H1 (cell line): ENCODE measurements at regions not wholly inside any gene's neighbourhood (a gene's known extent, or its start where the extent isn't known, plus 50 kb on each side); places are given as distances from the start of the nearest gene placed in this dataset.

Source experiments
- CTCF ChIA-PET: fragments of 300-600 bp; sonication (Branson Sonifier 250); formaldehyde crosslinking; loops from one replicate; lab custom pipeline; 2021; ENCODE audit not compliant: partially characterized antibody; lab: Charles Lee
- POLR2A ChIA-PET: fragments of 300-600 bp; sonication (Branson Sonifier 250); formaldehyde crosslinking; loops from one replicate; lab custom pipeline; 2021; ENCODE audit warnings: inconsistent platforms; ENCODE audit not compliant: partially characterized antibody; lab: Charles Lee
- DNase-seq, 2 experiments: peaks; one replicate each; pipeline versions ENCODE4 v3.0.0 to v3.0.0-alpha.2; 2010 to 2022; ENCODE audit warnings: low spot score in 2 of 2, low read depth in 1 of 2, mixed read lengths in 1 of 2
- FAIRE-seq: peaks from 2 replicates; lab custom pipeline; 2011; peaks lifted over from hg19 to GRCh38; lab: Jason Lieb, UNC
- H2AFZ ChIP-seq: 2 replicates; pipeline ENCODE4 v1.8.1; 2012; ENCODE audit warnings: low read length, inconsistent platforms
- H2AK5ac ChIP-seq: 2 replicates; pipeline ENCODE4 v1.6.1; 2013; ENCODE audit warnings: low read depth, low read length
- H2BK120ac ChIP-seq: replicated peaks from 2 replicates; pipeline ENCODE3; 2013; ENCODE audit warnings: low read depth, low read length, inconsistent platforms
- H2BK12ac ChIP-seq: 2 replicates; pipeline ENCODE4 v1.6.1; 2013; ENCODE audit warnings: low read depth, low read length
- H2BK15ac ChIP-seq: 2 replicates; pipeline ENCODE4 v1.6.1; 2013; ENCODE audit warnings: low read length
- H2BK20ac ChIP-seq: 2 replicates; pipeline ENCODE4 v1.6.1; 2013; ENCODE audit warnings: low read length
- H2BK5ac ChIP-seq: 2 replicates; pipeline ENCODE4 v1.6.1; 2013; ENCODE audit warnings: low read depth, low read length
- H3K14ac ChIP-seq: 2 replicates; pipeline ENCODE4 v1.6.1; 2013; ENCODE audit warnings: inconsistent platforms; ENCODE audit not compliant: insufficient read length
- H3K18ac ChIP-seq: 2 replicates; pipeline ENCODE4 v1.6.1; 2013; ENCODE audit warnings: low read length; ENCODE audit errors: extremely low read depth
- H3K23ac ChIP-seq: 2 replicates; pipeline ENCODE4 v1.6.1; 2013; ENCODE audit warnings: inconsistent platforms; ENCODE audit not compliant: insufficient read length
- H3K23me2 ChIP-seq: 2 replicates; pipeline ENCODE4 v1.6.1; 2013; ENCODE audit warnings: low read depth, low read length
- H3K27ac ChIP-seq: 2 replicates; pipeline ENCODE4 v1.6.1; 2011; ENCODE audit warnings: low read depth, low read length, inconsistent platforms
- H3K27me3 ChIP-seq, 4 experiments: replicated peaks in 1 of 4; 1 replicate in 1 of 4; 2 replicates in 3 of 4; pipeline versions ENCODE4 v1.6.1 to v1.8.1; 2011 to 2013; ENCODE audit warnings: low read length in 3 of 4, mild to moderate bottlenecking in 3 of 4, inconsistent platforms in 2 of 4, mixed read lengths in 2 of 4, moderate library complexity in 1 of 4; ENCODE audit not compliant: control insufficient read depth in 3 of 4, insufficient read depth in 3 of 4; ENCODE audit errors: extremely low read depth in 1 of 4
- H3K36me3 ChIP-seq, 4 experiments: 2 replicates each; pipeline versions ENCODE4 v1.6.1 to v1.8.1; 2011 to 2013; ENCODE audit warnings: mild to moderate bottlenecking in 4 of 4, low read length in 3 of 4, moderate library complexity in 2 of 4, control low read depth in 1 of 4, inconsistent platforms in 1 of 4; ENCODE audit not compliant: insufficient read depth in 4 of 4, control insufficient read depth in 2 of 4
- H3K4ac ChIP-seq: replicated peaks from 2 replicates; pipeline ENCODE3; 2013; ENCODE audit warnings: low read length, low read depth, mixed read lengths, inconsistent platforms; ENCODE audit not compliant: insufficient read length
- H3K4me1 ChIP-seq, 4 experiments: replicated peaks in 1 of 4; 1 replicate in 1 of 4; 2 replicates in 3 of 4; pipeline versions ENCODE4 v1.6.1 to v1.8.1; 2011 to 2013; ENCODE audit warnings: low read length in 3 of 4, inconsistent platforms in 2 of 4, mixed read lengths in 1 of 4; ENCODE audit not compliant: insufficient read depth in 4 of 4, control insufficient read depth in 3 of 4
- H3K4me2 ChIP-seq, 2 experiments: 2 replicates each; pipeline versions ENCODE4 v1.6.1 to v1.8.1; 2011 to 2013; ENCODE audit warnings: low read depth in 2 of 2, low read length in 2 of 2, control low read depth in 1 of 2, inconsistent platforms in 1 of 2, mild to moderate bottlenecking in 1 of 2; ENCODE audit not compliant: insufficient read depth in 1 of 2
- H3K4me3 ChIP-seq, 4 experiments: fragments of 200-600, 300-600 bp in 1 of 4; sonication (generic), shearing (Covaris generic), sonication (Bioruptor Twin) in 1 of 4; 2 replicates each; pipeline versions ENCODE4 v1.5.1 to v1.8.1; 2011 to 2016; ENCODE audit warnings: low read length in 4 of 4, low read depth in 3 of 4, control low read depth in 2 of 4, inconsistent platforms in 2 of 4, mild to moderate bottlenecking in 2 of 4, mixed read lengths in 1 of 4, moderate library complexity in 1 of 4; ENCODE audit not compliant: insufficient read depth in 2 of 4; ENCODE audit errors: extremely low read depth in 1 of 4
- H3K56ac ChIP-seq: replicated peaks from 2 replicates; pipeline ENCODE3; 2013; ENCODE audit warnings: low read depth, mild to moderate bottlenecking, mixed read lengths, low read length, inconsistent platforms; ENCODE audit not compliant: insufficient read length
- H3K79me1 ChIP-seq: 2 replicates; pipeline ENCODE4 v1.6.1; 2013; ENCODE audit warnings: low read depth, low read length, control low read depth
- H3K79me2 ChIP-seq, 2 experiments: 2 replicates each; pipeline versions ENCODE4 v1.6.1 to v1.8.1; 2012 to 2013; ENCODE audit warnings: low read length in 2 of 2, mild to moderate bottlenecking in 2 of 2, inconsistent platforms in 1 of 2; ENCODE audit not compliant: insufficient read depth in 2 of 2, control insufficient read depth in 1 of 2
- H3K9ac ChIP-seq, 4 experiments: replicated peaks in 1 of 4; 1 replicate in 1 of 4; 2 replicates in 3 of 4; pipeline versions ENCODE4 v1.6.1 to v1.8.1; 2011 to 2013; ENCODE audit warnings: low read depth in 3 of 4, low read length in 3 of 4, control low read depth in 2 of 4, mild to moderate bottlenecking in 2 of 4, moderate library complexity in 2 of 4, inconsistent platforms in 1 of 4; ENCODE audit errors: extremely low read depth in 1 of 4
- H3K9me3 ChIP-seq, 2 experiments: 2 replicates each; pipeline versions ENCODE4 v1.6.1 to v1.8.1; 2012 to 2013; ENCODE audit warnings: mild to moderate bottlenecking in 2 of 2, moderate library complexity in 2 of 2, control low read depth in 1 of 2, inconsistent platforms in 1 of 2, low read depth in 1 of 2, low read length in 1 of 2, mixed read lengths in 1 of 2; ENCODE audit not compliant: insufficient read depth in 2 of 2
- H4K20me1 ChIP-seq, 2 experiments: replicated peaks in 1 of 2; 2 replicates each; pipeline versions ENCODE3 to v1.8.1; 2011 to 2013; ENCODE audit warnings: inconsistent platforms in 2 of 2, low read length in 2 of 2, mild to moderate bottlenecking in 1 of 2; ENCODE audit not compliant: insufficient read depth in 2 of 2, control insufficient read depth in 1 of 2
- H4K5ac ChIP-seq: 2 replicates; pipeline ENCODE4 v1.6.1; 2013; ENCODE audit warnings: low read length, low read depth, mixed read lengths, inconsistent platforms; ENCODE audit not compliant: insufficient read length
- H4K8ac ChIP-seq: 2 replicates; pipeline ENCODE4 v1.8.0; 2013; ENCODE audit warnings: mild to moderate bottlenecking, moderate library complexity, low read length, inconsistent platforms; ENCODE audit not compliant: insufficient read depth; ENCODE audit errors: extremely low read depth
- H4K91ac ChIP-seq: replicated peaks from 2 replicates; pipeline ENCODE3; 2013; ENCODE audit warnings: low read length, mixed read lengths, inconsistent platforms; ENCODE audit not compliant: insufficient read length
- RAD21 ChIP-seq, 2 experiments: IDR thresholded peaks in 1 of 2; conservative IDR thresholded peaks in 1 of 2; 2 replicates each; pipeline ENCODE4 v1.6.1; 2011; ENCODE audit warnings: low read depth in 2 of 2, low read length in 2 of 2, improper control_type of control experiment in 1 of 2, inconsistent platforms in 1 of 2, mild to moderate bottlenecking in 1 of 2, moderate library complexity in 1 of 2
- SIN3A ChIP-seq, 2 experiments: IDR thresholded peaks in 1 of 2; conservative IDR thresholded peaks in 1 of 2; 2 replicates each; pipeline ENCODE4 v1.6.1; 2011 to 2012; ENCODE audit warnings: low read length in 2 of 2, improper control_type of control experiment in 1 of 2, low read depth in 1 of 2, mild to moderate bottlenecking in 1 of 2
- SP4 ChIP-seq: IDR thresholded peaks from 2 replicates; pipeline ENCODE4 v1.6.1; 2012; ENCODE audit warnings: low read length, inconsistent platforms
- WGBS, 2 experiments: shearing (Covaris generic) in 1 of 2; methylation state at CpG; one replicate each; pipeline versions ENCODE4 v1.1.6 to v1.1.7; 2013 to 2015; ENCODE audit warnings: low lambda C conversion rate in 2 of 2, mixed read lengths in 2 of 2, inconsistent platforms in 1 of 2, low coverage in 1 of 2, missing lambda C conversion rate in 1 of 2; ENCODE audit not compliant: insufficient replicate concordance in 2 of 2, insufficient coverage in 1 of 2, insufficient read length in 1 of 2; ENCODE audit errors: extremely low coverage in 1 of 2, missing lambda C conversion rate in 1 of 2; 5-methylcytosine and 5-hydroxymethylcytosine counted together

DNA sequence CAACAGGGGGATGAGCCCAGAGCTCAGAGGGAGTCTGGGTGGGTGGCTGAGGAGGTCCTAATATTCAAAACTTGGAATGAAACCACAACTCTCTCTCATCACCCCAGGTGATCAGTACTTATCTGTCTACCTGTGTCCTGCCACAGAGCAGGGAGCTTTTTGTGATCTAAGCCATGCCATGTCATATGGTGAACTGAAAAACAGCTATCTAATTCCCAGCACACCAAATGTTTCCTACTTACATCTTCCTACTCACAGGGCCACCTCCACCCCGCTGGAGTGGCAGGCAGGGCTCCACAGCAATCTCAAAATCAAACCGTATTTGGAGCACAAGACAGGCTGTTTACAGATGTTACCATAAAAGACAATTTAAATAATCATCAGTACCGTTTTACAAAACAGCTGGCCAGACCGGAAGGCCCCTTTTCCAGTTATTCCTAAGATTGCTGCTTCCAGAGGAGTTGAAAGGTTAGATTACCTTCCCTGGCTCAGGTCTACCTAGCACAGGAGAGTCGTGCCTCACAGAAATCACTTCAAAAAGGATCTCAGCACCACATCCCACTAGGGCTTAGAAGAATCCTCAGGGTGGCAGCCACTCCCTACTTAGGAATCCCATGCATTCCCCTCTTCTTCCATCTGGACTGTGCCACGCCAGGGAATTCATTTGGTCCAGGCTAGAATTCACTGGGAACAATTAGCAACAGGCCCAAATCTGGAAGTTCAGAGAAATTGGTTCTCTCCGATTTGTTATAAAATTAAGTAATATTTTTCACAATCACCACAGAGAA, 226.6 kb upstream of the IL12A start:
- H2BK120ac ChIP-seq, result no peak overlapping the region
- no peak overlapping the region for H4K5ac ChIP-seq
- TF ChIP-seq SP4 (no peak), SIN3A (conservative IDR thresholded peaks at IDR 0.05 in 1 of 2, IDR thresholded peaks at IDR 0.05 in 1 of 2; ENCODE audit: low read depth in 1 of 2, low read length in 2 of 2) (no peak), RAD21 (IDR thresholded peaks at IDR 0.05 in 1 of 2, conservative IDR thresholded peaks at IDR 0.05 in 1 of 2; ENCODE audit: low read depth in 2 of 2, low read length in 2 of 2) (0 out of 4 replicates have a peak, but pooled peaks of 1 of the 2 experiments have one; percentile 6)
- TF ChIP-seq, all 59 proteins: peak for 1
- Histone ChIP-seq H4K8ac (no peak overlapping the region), H3K79me1 (no peaks in the 10 kb centered on the region), H3K9ac (no peak overlapping the region; a peak in 1 of 7 replicates), H3K14ac (no peak overlapping the region), H3K4ac (no peak overlapping the region), H4K91ac (no peak overlapping the region), H4K20me1 (peaks cover 0 to 2% of the 10 kb centered on the region in 2 experiments), H2AFZ (no peak overlapping the region), H2BK12ac (0 out of 2 replicates have a peak overlapping the region, but pooled peaks have one; percentile 17), H3K9me3 (peaks cover 0 to 2% of the 10 kb centered on the region in 2 experiments; a peak in 1 of 4 replicates), H3K4me2 (peak overlapping the region; percentile 90 to 100), H3K27ac (no peak overlapping the region), H3K56ac (no peak overlapping the region), H3K18ac (0 out of 2 replicates have a peak overlapping the region, but pooled peaks have one; percentile 28), H3K4me3 (peak overlapping the region in 2 of 4 experiments; percentile 65 to 87; a peak in 3 of 8 replicates), H3K36me3 (no peaks in the 10 kb centered on the region), H3K27me3 (peaks cover 0 to 2% (median 0%) of the 10 kb centered on the region in 4 experiments; a peak in 2 of 7 replicates), H2BK20ac (no peak overlapping the region), H2AK5ac (0 out of 2 replicates have a peak overlapping the region, but pooled peaks have one; percentile 53), H2BK5ac (no peak overlapping the region), H3K23ac (no peak overlapping the region), H3K23me2 (peaks cover 18% of the 10 kb centered on the region), H3K4me1 (peaks cover 5 to 19% (median 6%) of the 10 kb centered on the region in 4 experiments; a peak in 6 of 7 replicates), H2BK15ac (no peak overlapping the region; the same call in 1 of the 2 replicates), H3K79me2 (no peaks in the 10 kb centered on the region)
- POLR2A ChIA-PET, result interaction anchor here (0.7 kb wide), 1 partner anchor 13 kb away, joined by 4 read pairs; no protein-coding TSS in a partner anchor
- FAIRE-seq, result no peak
- CTCF ChIA-PET, result interaction anchor here (1.2 to 1.6 kb wide), 2 partner anchors 43 to 90 kb away, joined by 4 to 5 read pairs; no protein-coding TSS in a partner anchor
- WGBS, 2 experiments, result 58% methylated on average over 7 of the region's 7 CpGs; no CpG with 5 or more reads in 1 of the 2 experiments
- DNase-seq, result no peak
